ENCODE measurements at regions not wholly inside any gene's neighbourhood (a gene's known extent, or its start where the extent isn't known, plus 50 kb on each side); places are given as distances from the start of the nearest gene placed in this dataset.
"Not testable (repeated sequence)": the region's sequence is repeated elsewhere in the genome, so short reads cannot be mapped to it uniquely, and the experiment has no call there.

DNA sequence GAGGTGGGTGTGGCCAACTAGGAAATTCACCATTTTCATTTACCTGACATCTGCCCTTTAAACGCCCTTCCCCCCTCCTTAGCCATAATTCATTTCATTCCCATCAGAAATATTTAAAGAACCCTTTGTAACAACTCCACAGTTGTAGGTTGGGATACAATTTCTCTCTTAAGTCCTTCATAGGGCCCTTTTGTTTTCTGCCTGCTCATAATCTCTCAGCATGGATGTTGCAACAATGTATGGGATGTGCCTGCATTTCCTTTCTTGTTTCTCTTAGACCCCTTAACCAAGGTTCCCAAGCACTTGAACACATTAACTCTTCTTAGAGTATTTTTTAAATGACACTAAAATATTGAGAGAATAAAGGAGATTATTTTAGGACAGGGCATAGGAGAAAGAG lies 51.7 kb upstream of the MYO10 start:
- no peak for DNase-seq

DNA sequence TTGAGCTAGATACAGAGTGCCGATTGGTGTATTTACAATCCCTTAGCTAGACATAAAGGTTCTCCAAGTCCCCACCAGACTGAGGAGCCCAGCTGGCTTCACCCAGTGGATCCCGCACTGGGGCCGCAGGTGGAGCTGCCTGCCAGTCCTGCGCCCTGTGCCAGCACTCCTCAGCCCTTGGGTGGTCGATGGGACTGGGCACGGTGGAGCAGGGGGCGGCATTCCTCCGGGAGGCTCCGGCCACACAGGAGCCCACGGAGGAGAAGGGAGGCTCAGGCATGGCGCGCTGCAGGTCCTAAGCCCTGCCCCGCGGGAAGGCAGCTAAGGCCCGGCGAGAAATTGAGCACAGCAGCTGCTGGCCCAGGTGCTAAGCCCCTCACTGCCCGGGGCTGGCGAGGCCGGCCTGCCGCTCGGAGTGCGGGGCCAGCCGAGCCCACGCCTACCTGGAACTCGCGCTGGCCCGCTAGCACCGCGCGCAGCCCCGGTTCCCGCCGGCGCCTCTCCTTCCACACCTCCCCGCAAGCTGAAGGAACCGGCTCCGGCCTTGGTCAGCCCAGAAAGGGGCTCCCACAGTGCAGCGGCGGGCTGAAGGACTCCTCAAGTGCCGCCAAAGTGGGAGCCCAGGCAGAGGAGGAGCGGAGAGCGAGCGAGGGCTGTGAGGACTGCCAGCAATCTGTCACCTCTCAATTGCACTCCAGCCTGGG lies 54.9 kb upstream of the MYO10 start:
- not testable (repeated sequence) for DNase-seq

DNA sequence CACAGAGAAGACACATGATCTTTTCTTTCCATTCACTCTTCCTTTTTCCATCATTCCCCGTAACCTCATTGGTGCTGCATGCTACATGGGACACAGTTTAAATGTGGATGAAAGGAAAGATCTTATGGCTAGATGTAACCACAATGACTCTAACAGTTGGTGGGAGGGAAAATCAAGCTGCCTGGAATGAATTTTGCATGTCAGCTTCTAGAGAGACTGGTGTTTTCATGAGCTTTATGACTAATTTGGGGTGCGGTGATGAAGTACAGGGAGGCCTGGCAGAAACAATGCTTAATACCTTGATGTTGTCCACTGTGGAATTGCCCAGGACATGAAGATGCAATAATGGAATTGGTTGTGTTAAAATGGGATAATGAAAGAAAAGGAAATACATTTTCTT lies 55.9 kb upstream of the MYO10 start:
- no peak for DNase-seq

DNA sequence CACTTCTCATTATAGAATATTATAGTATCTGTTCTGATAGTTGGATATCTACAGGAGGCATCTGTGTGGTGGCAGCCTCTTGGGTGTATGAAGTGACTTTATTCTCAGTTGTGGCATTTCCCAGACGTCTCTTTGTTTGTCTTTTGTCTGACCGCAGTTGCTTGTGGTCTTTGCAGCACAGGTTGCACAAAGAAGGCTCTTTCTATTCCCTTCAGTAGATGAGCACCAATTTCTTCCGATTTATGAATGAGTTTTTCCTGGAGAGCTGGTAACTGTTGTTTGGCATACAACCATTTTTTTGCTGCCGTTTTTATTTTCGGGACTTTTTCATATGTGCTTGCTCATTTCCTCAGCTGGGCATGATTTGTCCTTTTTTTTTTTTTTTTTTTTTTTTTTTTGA lies 56.4 kb upstream of the MYO10 start:
- no peak for DNase-seq

DNA sequence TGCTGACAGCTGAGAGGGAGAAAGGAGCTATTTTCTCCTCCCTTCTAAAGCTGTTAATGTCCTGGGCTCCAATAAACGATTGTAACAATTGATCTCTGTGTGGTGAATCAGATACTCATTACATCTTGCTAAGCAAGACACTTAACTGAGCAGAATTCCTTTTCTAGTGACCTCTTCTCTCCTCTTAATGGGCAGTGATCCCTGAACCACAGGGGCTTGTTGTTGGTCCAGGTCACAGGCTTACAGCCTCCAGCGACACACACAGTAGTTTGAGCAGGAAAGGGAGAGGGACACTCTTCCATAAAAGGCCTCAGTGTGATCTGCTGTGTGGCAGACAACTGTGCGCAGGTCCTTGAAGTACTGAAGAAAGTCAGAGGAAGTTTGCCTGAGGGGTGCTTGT lies 58.5 kb upstream of the MYO10 start:
- DNase-seq, result no peak

DNA sequence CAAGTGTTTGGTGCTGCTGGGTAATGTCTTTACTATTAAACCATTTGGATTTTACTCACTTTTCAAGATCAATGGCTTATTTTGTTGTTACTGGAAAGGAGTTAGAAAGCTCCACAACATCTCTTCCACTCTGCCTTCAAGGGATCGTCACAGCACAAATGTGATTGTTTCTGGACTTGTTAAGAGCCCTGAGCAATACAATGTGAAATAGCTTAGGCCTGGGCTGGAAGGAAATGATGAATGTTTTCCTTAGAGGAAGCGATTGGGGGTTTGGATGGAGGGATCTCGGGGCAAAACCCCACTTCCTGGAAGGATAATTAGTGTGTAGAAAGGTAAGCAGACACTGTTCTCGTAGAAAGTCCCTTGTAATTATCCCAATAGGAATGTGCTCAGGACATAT lies 59.3 kb upstream of the MYO10 start:
- DNase-seq, result no peak

DNA sequence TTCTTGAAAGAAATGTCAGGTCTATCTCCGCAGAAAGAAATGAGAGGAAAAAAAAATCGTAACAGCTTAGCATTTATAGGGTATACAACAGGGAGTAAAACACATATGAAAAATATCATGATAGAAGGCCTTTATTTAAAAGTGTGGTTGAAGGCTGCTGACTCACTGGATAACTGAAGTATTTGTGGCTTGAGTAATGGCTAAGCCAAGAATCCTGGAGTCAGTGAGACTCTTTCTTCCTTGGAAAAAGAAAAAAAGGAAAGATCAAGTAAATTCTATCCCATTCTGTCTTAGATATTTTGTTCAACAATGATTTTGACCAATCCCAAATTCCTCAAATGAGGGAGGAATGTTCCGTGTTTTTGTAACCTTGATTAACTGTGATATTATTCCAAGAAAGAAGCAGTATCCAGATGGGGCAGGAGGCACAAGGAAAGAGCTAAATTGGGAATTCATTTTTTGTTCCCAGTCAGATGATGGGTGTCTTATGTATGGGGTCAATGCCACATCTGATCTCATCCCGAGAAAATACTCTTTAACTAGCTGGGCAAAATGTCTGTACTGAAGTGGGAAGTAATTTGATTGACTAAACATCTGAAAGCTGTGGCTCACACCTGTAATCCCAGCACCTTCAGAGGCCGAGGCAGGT lies 64.3 kb upstream of the MYO10 start:
- no peak for DNase-seq

DNA sequence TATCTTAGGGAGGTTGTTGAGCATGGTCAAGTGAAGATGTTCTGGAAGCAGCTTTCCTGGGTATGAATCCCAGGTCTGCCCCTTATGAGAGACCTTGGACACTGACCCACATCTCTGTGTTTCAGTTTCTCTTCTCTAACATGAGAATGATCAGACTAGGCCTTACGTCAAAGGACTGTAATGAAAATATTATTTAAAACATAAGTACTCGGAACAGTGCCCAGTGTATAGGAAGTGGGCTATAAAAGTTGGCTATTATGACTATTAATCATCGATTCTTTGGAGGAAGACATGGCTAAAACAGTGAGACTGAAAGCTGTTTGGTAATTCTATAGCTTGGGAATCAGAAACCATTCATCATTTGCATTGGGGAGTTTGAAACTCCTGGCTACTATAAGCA lies 65.3 kb upstream of the MYO10 start:
- no peak for DNase-seq

DNA sequence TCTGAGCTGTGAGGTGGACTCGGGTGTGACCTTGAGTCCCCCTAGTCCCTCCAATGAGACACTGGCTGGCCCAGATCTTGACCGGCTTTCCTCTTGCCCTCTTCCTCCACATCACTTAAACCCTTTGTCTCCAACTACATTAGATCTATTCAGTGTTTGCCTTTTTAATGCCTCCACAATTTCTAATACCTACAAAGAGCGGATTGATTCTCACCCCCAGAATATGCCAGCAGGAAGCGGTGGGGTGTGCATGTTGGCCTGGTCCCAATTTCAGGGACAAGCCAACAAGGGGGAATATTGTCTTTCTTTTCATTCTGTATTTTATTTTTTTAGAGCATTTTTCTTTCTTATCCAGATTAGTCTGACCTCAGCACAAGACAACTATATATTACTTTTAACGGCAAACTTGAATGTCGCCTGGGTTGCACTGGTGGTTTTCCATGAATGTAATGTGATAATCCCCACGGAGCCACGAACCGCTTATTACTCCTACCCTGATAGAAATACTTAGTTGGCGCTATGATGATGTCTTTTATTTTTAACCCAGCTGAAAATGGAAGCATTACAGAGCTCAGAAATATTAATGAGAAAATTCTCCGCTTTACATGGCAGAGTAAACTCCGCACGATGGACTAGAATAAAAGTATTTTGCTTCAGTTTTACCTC lies 68.5 kb upstream of the MYO10 start:
- peak in 1 of 56 donors; percentile 6 for DNase-seq

DNA sequence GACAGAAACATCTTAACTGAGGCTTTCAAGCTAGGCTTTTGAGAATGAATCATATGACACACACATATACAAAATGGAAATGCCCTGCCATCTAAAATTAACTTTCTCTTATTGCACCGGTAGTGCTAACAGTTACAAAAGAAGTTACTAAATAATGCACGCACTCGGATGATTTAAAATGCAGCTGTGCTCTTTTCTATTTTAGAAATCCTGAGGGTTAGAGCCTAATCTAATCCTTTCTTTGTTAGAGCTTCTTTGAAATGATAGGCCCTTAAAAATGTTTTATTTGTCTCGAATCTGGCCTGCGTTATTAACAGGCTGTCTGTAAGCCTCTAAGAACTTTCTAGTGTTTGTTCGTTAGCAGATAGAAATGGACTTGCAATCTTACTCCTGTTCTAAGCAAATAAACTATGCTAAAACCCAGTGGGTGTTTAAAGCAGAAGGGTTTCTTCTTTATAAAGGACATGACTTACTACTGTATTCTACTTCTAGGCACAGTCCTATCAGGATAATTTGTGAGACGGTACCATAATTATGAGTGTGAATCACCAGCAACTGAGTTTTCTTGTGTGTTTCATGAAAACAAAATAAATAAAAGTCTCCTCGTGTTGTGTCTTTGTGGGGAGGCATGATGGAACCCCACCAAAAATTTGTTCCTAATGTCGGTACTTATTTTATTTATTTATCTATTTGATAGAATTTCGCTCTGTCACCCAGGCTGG lies 69.2 kb upstream of the MYO10 start:
- no peak for DNase-seq

DNA sequence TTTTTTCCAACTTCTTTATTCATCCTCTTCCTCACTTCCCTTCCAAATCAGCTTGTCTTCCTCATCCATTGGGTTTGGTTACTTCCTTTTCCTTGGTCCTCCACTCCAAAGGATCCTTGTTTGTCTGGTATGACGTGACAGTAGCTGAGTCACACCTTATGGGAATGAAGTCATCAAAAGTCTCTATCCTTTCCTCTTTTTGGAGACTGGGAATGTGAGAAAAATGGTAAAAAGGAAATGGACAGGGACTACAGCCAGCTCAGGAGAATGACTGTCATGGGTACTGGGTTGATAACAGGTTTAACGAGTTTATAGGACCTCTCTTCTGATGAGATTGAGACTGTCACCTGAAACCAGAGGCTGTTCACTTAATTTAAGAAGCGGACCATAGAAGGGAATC lies 76.2 kb upstream of the MYO10 start:
- no peak for DNase-seq

DNA sequence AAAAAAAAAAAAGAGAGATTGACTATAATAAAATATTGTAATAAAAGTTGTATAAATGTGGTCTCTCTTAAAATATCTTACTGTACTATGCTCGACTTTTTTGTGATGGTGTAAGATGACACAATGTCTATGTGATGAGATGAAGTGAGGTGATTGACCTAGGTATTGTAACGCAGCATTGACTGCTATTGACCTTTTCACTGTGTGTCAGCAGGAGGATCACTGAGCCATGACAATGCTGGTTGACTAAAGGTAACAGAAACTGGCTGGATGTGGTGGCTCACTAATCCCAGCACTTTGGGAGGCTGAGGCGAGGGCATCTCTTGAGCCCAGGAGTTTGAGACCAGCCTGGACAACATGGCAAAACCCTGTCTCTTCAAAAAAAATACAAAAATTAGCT lies 78.6 kb upstream of the MYO10 start:
- no peak for DNase-seq

DNA sequence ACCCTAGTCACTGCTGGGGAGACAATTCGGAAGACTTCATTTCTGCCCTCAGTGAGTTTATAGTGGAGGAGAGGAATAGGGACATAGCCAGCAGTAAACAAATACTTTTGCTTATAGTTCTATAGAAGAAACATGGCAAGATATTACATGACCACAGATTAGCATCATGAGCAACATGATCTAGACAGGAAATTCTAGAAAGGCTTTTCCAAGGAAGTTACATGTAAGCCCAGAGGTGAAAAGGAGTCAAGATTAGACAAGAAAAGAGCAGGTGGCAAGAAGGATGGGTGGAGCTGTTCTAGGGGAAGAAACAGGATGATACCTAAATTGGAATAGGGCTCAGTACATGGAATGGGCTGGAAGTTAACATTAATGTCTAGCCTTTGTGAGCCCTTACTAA lies 82.8 kb upstream of the MYO10 start:
- DNase-seq, result no peak

DNA sequence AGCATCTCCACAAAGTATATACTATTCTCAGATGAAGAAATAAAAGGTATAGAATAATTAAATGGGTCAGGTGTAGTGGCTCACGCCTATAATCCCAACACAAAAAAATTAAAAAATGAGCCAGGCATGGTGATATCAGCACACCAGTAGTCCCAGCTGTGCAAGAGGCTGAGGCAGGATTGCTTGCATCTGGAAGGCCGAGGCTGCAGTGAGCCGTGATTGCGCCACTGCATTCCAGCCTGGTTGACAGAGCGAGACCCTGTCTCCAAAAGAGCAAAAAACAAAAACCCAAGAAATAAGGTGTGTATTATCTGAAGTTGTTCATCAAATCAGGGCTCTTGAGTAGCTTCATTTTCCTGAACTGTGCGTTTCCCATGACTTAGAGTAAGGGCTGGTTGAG lies 83.2 kb upstream of the MYO10 start:
- DNase-seq, result no peak

DNA sequence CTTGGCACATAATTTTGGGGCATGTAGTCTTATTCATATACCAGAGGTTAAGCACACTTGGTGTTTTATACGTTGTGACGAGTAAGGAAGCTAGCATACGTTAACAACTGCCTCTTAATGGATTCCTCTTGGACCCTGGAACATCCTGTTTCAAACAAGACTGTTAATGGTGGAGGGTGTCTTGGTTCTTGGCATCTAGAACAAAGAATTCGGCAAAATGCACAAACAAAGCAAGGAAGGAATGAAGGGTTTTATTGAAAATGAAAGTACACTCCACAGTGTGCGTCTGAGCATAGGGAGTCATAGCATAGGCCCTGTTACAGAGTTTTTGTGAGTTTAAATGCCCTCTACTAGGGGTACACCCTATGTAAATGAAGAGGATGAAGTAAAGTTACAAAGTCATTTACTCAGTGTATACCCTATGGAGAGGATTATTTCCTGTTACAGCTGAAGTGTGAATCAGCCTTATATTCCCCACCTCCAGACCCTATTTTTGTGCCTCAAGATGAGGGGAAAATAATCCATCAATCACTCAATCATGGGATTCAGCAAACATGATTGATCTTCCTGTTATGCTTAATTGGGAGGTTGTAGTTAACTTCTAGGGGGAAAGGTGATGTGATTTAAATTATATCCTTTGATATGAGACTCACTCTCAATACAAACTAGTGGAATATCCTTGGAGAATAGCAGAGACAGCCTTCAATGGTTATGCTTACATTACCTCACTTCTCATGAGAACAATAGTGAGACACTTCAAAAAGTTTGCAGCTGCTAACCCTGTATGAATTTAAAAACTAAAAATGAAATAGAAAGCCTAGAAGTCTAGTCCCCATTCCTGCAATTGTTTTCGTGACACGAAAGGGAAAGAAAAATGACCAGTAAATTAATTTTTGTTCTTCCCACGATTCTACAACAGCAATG lies 84.9 kb upstream of the MYO10 start:
- DNase-seq, result no peak

DNA sequence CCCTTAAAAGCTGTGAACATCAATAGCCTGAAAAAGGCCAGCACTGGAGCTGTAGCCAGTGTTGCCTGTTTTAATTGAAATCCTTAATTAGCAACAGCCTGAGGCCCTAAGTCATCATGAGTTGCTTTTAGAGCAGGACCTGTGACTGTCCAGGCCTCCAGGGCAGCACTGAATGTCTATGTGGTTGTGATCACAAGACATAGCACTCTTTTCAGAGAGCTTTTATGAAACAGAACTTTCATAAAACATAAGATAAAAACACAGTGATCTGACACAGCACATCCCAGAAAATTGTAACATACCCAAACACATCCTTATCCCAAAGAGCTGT lies 85.5 kb upstream of the MYO10 start:
- no peak for DNase-seq

DNA sequence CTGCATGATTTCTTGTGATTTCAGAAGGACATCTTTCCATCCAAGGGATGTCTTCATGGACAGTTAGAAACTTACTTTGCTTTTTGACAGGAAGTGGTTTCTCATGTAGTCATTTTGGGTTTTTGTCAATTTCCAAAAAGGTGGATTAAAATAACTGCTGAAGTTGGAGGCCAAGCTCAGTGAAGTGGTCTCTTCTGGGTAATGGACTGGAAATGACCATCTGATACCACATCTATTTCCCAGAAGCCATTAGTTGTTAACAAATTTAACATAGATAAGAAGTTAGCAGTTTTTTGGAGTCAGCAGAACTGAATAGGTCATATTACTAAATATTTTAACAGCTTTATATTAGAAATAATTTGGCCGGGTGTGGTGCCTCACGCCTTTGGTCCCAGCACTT lies 86.2 kb upstream of the MYO10 start:
- DNase-seq, result no peak

DNA sequence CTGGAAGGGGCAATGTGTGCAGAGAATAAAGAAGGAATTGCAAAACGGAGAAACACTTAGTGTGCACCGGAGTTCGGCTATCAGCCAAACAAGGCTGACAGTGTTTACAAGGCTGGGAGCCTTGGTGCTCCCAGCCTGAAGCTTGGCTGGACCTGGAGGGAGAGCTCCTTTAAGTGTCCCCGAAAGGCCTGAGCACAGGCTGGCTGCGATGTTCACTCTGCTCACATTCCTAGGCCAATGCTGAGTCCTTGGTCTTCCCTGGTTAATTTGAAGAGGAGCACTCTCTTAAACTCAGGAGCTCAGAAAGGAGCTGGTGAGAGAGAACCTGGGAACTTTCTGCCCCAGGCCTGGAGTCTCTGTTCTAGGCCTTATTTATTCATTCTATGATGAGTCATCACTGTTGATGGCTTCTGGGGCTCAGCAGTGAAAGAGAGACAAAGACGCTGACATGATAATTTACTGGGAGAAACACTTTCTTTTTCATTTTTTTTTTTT lies 88.6 kb upstream of the MYO10 start:
- peak in 1 of 56 donors; percentile 9 for DNase-seq

DNA sequence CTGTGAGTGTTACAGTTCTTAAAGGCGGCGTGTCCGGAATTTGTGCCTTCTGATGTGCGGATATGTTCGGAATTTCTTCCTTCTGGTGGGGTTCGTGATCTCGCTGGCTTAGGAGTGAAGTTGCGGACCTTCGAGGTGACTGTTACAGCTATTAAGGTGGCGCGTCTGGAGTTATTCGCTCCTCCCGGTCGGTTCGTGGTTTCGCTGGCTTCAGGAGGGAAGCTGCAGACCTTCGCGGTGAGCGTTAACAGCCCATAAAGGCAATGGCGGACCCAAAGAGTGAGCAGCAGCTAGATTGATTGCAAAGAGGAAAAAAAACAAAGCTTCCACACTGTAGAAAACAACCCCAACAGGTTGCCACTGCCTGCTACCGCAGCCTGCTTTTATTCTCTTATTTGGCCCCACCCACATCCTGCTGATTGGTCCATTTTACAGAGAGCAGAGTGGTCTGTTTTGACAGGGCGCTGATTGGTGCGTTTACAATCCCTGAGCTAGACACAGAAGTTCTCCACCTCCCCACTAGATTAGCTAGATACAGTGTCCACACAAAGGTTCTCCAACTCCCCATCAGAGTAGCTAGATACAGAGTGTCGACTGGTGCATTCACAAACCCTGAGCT lies 95.7 kb upstream of the MYO10 start:
- not testable (repeated sequence) for DNase-seq

DNA sequence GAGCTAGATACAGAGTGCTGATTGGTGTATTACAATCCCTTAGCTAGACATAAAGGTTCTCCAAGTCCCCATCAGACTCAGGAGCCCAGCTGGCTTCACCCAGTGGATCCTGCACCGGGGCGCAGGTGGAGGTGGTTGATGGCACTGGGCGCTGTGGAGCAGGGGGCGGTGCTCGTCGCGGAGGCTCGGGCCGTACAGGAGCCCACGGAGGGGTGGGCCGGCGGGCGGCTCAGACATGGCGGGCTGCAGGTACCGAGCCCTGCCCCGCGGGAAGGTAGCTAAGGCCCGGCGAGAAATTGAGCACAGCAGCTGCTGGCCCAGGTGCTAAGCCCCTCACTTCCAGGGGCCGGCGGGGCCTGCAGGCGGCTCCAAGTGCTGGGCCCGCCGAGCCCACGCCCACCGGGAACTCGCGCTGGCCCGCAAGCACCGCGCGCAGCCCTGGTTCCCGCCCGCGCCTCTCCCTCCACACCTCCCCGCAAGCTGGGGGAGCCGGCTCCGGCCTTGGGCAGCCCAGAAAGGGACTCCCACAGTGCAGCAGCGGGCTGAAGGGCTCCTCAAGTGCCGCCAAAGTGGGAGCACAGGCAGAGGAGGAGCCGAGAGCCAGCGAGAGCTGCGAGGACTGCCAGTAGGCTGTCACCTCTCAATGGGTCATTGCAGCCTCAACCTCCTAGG lies 96.4 kb upstream of the MYO10 start:
- DNase-seq, result not testable (repeated sequence)

Measured in amygdala (tissue), 56 donors.